ENCODE measurements at regions not wholly inside any gene's neighbourhood (a gene's known extent, or its start where the extent isn't known, plus 50 kb on each side); places are given as distances from the start of the nearest gene placed in this dataset.

DNA sequence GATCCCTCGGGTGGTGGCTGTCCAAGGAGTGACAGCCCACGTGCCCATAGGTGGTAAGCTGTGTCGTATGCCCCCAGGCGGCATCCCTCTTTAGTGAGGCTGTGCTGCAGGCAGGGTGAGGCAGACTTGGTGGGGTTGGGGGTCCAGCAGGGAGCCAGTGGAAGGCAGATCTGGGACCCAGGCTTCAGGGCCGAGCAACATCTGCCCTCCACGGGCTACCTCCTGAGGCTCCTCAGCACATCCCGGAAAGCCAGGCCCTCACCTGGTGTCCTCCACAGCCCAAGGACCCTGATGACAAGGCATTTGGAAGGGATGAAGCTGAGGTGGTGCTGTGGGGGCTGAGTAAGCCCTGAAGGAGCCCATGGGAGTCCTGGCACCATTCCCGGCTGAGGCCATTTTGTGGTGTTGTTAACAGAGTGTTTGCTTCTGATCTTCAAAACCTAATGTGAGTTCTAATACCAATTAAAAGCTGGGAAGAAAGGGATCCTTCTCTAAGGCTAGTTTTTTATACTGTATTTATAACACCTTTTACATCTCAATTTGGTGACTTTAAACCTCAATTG lies 295.8 kb upstream of the IRX2 start:
- DNase-seq (ENCODE audit: low spot score), result no peak

- no peak for DNase-seq (ENCODE audit: low spot score)
Measured at GRCh38 chr5:3043600-3043999, 292.1 kb upstream of the IRX2 start.

- no peak for DNase-seq (ENCODE audit: low spot score)
Measured at GRCh38 chr5:3041001-3041400, 289.5 kb upstream of the IRX2 start.

DNA sequence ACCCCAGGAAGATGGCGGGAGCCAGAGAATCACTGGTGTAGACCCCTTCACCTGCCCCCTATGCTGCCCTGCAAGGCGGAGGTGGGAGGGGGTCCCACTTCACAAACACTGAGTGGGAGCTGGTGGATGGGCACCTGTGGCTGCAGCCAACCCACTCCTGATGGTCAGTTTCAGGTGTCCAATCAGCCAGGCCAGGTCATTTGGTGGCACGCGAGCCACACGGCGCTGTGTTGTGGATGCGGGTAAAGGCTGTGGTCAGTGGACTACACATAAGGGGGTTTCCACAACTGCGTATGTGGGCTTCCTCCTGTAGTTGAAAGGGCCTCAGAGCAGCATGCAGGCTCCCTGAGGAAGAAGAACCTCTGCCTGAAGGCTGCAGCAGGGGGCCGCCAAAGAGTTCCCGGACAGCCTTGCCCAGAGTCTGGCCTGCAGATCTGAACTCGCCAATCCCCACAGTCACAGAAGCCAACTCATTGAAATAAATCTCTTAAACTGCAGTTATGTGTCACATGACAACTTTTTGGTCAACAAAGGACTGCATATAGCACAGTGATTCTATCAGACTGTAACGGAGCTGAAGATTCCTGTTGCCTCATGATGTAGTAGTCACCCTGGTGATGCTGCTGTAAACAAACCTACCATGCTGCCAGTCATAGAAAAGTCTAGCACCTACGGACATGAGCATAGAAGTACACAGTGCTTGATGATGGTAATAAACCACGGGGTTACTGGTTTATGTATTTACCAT lies 284.7 kb upstream of the IRX2 start:
- DNase-seq (ENCODE audit: low spot score), result no peak

GRCh38 chr5:3035452-3035851 lies 284.0 kb upstream of the IRX2 start:
- DNase-seq (ENCODE audit: low spot score), result no peak

DNA sequence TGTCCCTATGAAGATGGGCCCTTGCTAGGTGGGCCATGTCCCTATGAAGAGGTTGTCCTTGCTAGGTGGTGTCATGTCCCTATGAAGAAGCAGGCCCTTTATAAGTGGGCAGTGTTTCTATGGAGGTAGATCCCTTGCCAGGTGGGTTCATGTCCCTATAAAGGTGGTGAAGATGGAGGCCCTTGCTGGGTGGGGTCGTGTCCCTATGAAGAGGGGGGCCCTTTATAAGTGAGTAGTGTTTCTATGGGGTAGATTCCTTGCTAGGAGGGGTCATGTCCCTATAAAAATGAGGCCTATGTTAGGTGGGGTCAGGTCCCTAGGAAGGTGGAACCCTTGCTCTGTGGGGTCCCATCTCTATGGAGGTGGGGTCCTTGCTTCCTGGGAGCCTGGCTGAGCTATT lies 283.4 kb upstream of the IRX2 start:
- no peak for DNase-seq (ENCODE audit: low spot score)

- DNase-seq (ENCODE audit: low spot score), result no peak
Measured at GRCh38 chr5:3034449-3034848, 283.0 kb upstream of the IRX2 start.

- no peak for DNase-seq (ENCODE audit: low spot score)
Measured at GRCh38 chr5:3033033-3033755, 281.7 kb upstream of the IRX2 start.

- DNase-seq (ENCODE audit: low spot score), result no peak
Measured at GRCh38 chr5:3032513-3032912, 281.0 kb upstream of the IRX2 start.

DNA sequence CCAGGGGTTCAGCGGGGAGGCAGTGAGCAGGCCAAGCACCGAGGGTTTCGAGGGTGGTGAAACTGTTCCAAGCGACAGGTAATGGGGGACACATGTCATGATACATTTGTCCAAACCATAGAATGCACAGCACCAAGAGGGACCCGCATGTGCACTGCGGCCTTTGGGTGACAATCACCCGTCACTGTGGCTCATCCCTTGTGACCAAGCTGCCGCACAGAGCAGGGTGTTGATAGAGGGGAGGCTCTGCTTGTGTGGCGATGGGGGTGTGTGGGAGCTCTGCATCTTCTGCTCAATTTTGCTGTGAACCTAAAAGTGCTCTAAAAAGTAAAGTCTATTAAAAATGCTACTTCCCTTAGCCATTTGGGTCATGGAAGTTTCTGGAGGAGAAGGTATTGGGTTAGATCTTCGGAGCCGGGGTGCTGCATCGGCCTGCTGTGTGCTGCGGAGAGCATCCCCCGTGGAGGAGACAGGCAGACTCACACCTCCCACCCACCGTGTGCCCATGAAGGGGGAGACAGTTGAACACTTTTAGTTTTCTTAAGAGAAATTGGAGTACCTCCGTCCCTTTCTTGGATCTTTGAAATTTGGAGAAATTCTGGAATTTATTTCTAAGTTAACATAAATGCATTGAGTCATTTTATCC lies 280.4 kb upstream of the IRX2 start:
- DNase-seq (ENCODE audit: low spot score), result no peak

DNA sequence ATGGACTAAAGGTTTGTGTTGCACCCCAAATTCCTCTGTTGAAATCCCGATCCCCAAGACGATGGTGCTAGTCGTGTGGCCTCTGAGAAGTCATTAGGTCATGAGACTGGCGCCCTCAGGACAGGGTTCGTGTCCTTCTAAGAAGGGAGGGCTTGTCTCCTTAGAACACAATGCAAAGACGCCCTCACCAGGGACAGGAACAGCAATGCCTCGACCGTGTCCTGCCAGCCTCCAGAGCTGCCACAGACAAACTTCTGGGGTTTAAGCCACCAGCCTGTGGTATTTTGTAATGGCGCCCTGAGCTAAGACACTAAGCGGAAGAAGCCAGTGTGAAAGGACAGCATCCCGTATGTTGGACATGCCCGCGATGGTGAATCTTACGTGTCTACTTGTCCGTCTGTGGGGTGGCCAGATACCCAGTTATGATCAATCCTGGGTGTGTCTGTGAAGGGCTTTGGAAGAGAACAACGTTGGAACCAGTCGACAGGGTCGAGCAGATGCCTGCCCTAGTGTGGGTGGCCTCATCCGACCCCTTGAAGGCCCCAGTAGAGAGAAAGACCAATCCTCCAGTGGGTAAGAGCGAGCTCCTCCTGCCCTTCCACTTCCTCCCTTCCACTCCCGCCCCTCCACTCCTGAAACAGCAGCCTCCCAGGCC lies 279.2 kb upstream of the IRX2 start:
- no peak for DNase-seq (ENCODE audit: low spot score)

DNA sequence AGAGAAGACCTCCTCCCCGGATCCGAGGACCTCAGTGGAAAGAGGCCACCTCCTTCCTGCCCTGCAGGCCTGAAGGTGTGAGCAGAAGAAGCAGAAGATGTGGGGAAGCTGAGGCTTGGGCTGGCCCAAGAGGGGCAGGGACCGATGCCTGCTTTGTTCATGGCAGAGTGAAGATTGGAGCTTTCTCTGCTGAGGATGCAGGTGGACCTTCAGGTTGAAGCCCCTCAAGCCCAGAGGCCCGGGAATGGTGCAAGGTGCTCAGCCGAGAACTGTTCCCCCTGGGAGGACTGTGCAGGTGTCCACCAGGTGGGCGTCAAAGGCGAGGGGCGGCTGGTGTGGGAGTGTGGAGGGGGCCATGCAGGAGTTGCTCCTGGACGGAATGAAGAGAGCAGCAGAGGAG lies 277.9 kb upstream of the IRX2 start:
- DNase-seq (ENCODE audit: low spot score), result no peak

GRCh38 chr5:3027866-3028635 lies 276.6 kb upstream of the IRX2 start:
- no peak for DNase-seq (ENCODE audit: low spot score)

GRCh38 chr5:3027185-3027865 lies 275.8 kb upstream of the IRX2 start:
- DNase-seq (ENCODE audit: low spot score), result no peak

DNA sequence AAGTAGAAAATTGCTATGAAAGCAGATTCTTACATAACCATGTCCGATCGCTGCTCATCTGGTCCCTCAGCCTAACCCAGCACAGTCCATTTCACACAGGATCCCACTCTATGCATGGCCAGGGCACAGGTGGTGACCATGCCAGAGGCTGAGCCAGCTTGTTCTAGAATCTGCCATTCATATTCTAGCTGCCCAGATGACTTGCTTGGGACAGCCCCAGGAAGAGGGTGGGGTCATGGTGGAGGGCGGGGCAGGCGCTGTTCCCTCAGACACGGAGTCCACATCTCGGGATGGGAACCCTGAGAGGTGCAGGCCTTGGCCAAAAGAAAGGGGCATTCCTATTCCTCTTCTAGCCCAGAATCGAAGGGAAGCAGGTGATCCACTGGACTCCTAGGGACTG lies 275.2 kb upstream of the IRX2 start:
- no peak for DNase-seq (ENCODE audit: low spot score)

- no peak for DNase-seq (ENCODE audit: low spot score)
Measured at GRCh38 chr5:3026099-3026498, 274.6 kb upstream of the IRX2 start.

DNA sequence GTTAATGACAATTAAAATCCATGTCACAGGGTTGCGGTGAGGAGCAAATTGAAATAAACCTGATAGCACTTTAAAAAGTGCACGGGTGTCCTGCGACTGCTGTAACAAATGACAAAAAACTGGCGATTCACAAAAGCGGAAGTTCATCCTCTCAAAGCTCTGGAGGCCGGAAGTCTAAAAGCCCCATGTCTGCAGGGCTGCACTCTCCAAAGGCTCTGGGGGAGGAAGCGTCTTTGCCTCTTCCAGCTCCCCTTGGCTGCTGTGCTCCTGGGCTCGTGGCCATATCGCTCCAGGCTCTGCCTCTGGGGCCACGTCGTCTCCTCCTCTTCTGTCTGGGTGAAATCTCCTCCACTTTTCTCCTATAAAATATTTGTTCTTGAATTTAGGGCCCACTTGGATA lies 273.9 kb upstream of the IRX2 start:
- no peak for DNase-seq (ENCODE audit: low spot score)

GRCh38 chr5:3024976-3025375 lies 273.5 kb upstream of the IRX2 start:
- DNase-seq (ENCODE audit: low spot score), result no peak

GRCh38 chr5:3024554-3024953 lies 273.1 kb upstream of the IRX2 start:
- DNase-seq (ENCODE audit: low spot score), result no peak

GRCh38 chr5:3024126-3024525 lies 272.6 kb upstream of the IRX2 start:
- DNase-seq (ENCODE audit: low spot score), result no peak

DNA sequence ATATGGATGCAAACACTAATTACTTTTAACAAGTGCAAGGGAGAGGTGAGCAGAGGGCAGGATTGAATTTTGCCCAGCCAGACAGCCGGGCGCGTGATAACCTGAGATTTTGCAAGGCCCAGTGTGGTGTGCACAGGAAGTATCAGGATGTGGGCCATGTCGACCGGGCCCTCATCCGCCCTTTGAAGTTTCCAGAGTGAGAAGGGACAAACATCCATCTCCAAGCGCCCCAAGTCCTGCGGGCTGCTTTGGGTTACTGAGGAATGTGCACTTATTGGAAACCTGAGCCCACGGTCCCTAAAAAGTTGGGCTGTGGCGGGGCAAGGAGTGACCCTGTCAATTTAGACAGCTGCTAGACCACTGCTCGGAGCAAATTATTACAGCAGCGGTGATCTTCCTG lies 272.2 kb upstream of the IRX2 start:
- no peak for DNase-seq (ENCODE audit: low spot score)

All from GM03348 (cell line).